ENCODE measurements at regions not wholly inside any gene's neighbourhood (a gene's known extent, or its start where the extent isn't known, plus 50 kb on each side); places are given as distances from the start of the nearest gene placed in this dataset.

DNA sequence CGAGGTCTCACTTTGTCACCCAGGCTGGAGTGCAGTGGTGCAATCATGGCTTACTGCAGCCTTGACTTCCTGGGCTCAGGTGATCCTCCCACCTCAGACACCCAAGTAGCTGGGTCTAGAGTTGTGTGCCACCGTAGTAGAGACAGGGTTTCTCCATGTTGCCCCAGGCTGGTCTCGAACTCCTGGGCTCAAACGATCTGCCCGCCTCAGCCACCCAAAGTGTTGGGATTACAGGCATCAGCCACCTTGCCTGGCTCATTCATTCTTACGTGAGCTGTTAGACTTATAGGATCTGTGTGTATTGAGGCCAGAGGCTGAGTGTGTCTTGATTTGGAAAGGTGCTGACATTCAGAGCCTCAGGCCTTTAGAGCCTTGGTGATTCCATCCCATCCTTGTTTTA is 128.1 kb downstream of the SLC25A47 start:
- Mint-ChIP-seq H3K27ac (no peak overlapping the region), H3K4me3 (no peak overlapping the region), H3K4me1 (ENCODE audit: low read depth) (no peaks in the 10 kb centered on the region), H3K27me3 (ENCODE audit: insufficient read depth) (peaks cover 10% of the 10 kb centered on the region), H3K9me3 (no peaks in the 10 kb centered on the region), H3K36me3 (ENCODE audit: low read depth) (peaks cover 2% of the 10 kb centered on the region)
- intact Hi-C loops (cut with micrococcal nuclease) = no loop called here
- no peak for DNase-seq (ENCODE audit: low spot score)

DNA sequence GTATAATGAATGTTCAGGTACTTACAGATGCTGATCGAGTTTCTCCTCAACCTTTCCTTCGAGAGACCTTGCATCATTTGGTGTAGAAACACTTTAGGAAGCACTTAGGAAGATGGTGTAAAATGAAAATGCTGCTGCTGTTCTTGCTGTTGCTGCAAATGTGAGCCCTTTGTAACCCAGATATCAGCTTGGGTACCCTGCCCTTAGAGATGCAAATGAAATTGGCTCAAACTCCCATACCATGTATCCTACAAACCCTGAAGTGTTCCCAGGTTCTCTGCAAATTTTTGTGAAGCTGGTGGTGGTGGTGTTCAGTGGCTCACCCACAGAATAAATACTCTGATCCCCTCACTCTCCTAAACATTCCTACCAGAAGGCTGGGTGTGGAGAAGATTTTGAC is 130.8 kb downstream of the SLC25A47 start:
- peaks cover 10% of the 10 kb centered on the region for H3K27me3 Mint-ChIP-seq (ENCODE audit: insufficient read depth)
- peak overlapping the region; percentile 24 for H3K27ac Mint-ChIP-seq
- H3K4me1 Mint-ChIP-seq (ENCODE audit: low read depth) = no peaks in the 10 kb centered on the region
- intact Hi-C loops (cut with micrococcal nuclease) = no loop called here
- H3K36me3 Mint-ChIP-seq (ENCODE audit: low read depth) = peaks cover 2% of the 10 kb centered on the region
- no peak for DNase-seq (ENCODE audit: low spot score)
- no peaks in the 10 kb centered on the region for H3K9me3 Mint-ChIP-seq
- no peak overlapping the region for H3K4me3 Mint-ChIP-seq

DNA sequence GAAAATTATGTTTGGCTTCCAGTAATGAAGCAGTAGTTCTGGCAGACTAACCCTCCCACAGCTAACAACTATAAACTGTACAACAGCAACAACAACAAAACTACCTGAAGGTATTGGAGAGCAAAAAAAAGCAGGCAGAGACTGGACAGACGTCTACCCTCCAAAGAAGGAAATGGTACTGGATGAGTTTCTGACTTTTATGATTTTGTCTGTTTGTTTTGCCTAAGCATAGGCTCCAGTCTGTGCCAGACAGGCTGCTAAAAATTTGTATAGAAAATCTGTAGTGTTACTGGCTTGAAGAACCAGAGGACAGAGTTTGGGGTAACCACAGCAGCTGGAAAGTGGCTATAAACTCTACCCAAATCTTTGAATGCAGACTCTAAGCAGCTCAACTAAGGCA is 131.3 kb downstream of the SLC25A47 start:
- Mint-ChIP-seq H3K27me3 (ENCODE audit: insufficient read depth) (peaks cover 10% of the 10 kb centered on the region), H3K4me1 (ENCODE audit: low read depth) (no peaks in the 10 kb centered on the region), H3K4me3 (no peak overlapping the region), H3K27ac (no peak overlapping the region), H3K9me3 (no peaks in the 10 kb centered on the region), H3K36me3 (ENCODE audit: low read depth) (peaks cover 2% of the 10 kb centered on the region)
- intact Hi-C loops (cut with micrococcal nuclease) = no loop called here
- no peak for DNase-seq (ENCODE audit: low spot score)

DNA sequence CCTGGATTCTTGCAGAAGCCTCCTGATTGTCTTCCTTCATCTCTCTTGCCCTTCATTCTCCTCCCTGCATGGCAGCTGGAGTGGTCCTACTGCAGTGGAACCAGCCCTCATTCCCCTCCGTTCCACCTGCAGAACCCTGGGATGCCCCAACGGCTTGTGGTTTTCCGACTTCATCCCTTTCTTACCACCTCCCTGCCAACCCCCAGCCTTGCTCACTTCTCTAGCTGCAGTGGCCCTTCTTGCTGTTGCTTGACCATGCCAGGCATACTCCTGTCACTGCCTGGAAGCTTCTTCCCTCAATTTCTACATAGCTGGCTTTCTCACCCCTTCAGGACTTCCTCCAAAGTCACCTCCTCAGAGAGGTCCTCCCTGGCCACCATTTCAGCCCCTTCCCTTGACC is 123.3 kb downstream of the BEGAIN start:
- H3K27me3 Mint-ChIP-seq (ENCODE audit: insufficient read depth) = peaks cover 9% of the 10 kb centered on the region
- H3K36me3 Mint-ChIP-seq (ENCODE audit: low read depth) = no peaks in the 10 kb centered on the region
- H3K4me3 Mint-ChIP-seq = no peak overlapping the region
- no peak overlapping the region for H3K27ac Mint-ChIP-seq
- H3K9me3 Mint-ChIP-seq = no peaks in the 10 kb centered on the region
- intact Hi-C loops (cut with micrococcal nuclease) = no loop called here
- no peak for DNase-seq (ENCODE audit: low spot score)
- H3K4me1 Mint-ChIP-seq (ENCODE audit: low read depth) = no peaks in the 10 kb centered on the region

DNA sequence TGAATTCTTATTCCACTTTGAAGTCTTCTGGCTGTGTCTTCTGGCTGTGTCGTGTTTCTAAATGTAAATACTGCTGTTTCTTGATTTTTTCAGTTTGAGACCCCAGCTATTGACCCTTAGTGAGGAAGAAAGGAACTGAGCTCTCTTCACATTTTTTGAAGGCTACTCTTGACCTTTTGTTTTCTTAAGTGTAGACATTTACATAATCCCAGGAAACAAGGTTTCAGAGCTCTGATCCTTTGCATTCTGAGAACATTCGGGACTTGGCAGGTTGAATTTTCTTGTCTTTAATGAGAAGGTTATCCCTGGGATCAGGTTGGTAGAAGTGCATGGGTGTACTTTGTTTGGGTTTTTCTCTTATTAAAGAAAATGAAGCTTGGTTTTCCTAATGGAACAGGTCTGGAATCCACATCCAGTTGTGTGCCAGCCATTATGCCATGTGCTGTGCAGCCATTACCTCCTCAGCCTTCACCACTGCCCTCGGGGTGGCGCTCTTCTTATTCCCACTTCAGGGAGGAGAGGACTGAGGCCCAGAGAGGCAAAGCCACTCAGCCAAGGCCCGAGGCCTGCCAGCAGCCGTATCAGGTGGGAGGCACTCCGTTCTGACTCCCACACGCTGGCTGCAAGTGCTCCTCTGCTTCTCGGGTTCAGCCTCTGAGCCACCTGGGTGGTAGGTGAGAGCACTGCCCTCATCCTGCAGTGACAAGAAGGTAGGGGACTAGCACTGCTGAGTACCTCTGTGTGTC is 120.9 kb downstream of the BEGAIN start:
- Mint-ChIP-seq H3K4me1 (ENCODE audit: low read depth) (peaks cover 9% of the 10 kb centered on the region), H3K27me3 (ENCODE audit: insufficient read depth) (peaks cover 9% of the 10 kb centered on the region), H3K27ac (no peak overlapping the region), H3K9me3 (no peaks in the 10 kb centered on the region), H3K4me3 (no peak overlapping the region), H3K36me3 (ENCODE audit: low read depth) (no peaks in the 10 kb centered on the region)
- intact Hi-C loops (cut with micrococcal nuclease) = no loop called here
- no peak for DNase-seq (ENCODE audit: low spot score)

DNA sequence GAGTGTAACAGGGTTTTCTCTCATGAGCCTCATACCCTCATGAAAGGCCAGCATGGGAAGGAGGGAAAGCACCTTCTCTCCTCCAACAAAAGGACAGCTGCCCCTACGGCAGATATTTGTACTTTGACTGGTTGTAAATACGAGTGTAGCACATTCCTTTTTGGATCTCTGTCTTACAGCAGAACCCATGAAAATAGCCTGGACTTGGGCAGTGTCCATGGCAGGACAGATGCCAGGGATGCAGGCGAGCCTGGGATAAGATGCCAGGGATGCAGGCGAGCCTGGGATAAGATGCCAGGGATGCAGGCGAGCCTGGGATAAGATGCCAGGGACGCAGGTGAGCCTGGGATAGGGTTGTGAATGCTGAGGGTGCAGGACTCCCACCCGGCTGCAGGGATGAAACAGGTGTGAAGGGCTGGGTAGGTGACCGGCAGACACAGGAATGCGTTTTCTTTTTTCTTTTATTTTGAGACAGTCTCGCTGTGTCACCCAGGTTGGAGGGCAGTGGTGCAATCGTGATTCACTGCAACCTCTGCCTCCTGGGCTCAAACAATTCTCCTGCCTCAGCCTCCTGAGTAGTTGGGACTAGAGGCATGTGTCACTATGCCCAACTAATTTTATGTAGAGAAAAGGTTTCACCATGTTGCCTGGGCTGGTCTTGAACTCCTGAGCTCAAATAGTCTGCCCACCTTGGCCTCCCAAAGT is 120.0 kb downstream of the BEGAIN start:
- H3K27me3 Mint-ChIP-seq (ENCODE audit: insufficient read depth) = peaks cover 9% of the 10 kb centered on the region
- H3K4me3 Mint-ChIP-seq = no peak overlapping the region
- no peak overlapping the region for H3K27ac Mint-ChIP-seq
- peaks cover 9% of the 10 kb centered on the region for H3K4me1 Mint-ChIP-seq (ENCODE audit: low read depth)
- no peaks in the 10 kb centered on the region for H3K9me3 Mint-ChIP-seq
- no peak for DNase-seq (ENCODE audit: low spot score)
- intact Hi-C loops (cut with micrococcal nuclease) = no loop called here
- H3K36me3 Mint-ChIP-seq (ENCODE audit: low read depth) = no peaks in the 10 kb centered on the region

DNA sequence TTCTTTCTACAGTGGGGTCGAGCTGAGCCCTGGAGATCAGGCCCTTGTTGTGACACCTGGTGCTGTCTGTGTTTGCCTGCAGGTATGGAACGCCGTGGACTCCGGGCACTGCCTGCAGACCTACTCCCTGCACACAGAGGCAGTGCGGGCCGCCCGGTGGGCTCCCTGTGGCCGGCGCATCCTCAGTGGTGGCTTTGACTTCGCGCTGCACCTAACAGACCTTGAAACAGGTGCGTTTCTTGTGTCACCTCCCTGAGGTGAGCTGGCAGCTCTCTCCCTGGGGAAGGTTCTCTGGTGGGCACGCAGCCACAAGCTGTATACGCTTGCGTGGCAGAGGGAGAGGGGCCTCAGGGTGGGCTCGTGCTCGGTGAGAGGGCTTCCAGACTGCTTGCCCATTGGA is 119.3 kb downstream of the BEGAIN start:
- peaks cover 9% of the 10 kb centered on the region for H3K4me1 Mint-ChIP-seq (ENCODE audit: low read depth)
- no peaks in the 10 kb centered on the region for H3K36me3 Mint-ChIP-seq (ENCODE audit: low read depth)
- DNase-seq (ENCODE audit: low spot score) = no peak
- intact Hi-C loops (cut with micrococcal nuclease) = no loop called here
- H3K27ac Mint-ChIP-seq = no peak overlapping the region
- peaks cover 9% of the 10 kb centered on the region for H3K27me3 Mint-ChIP-seq (ENCODE audit: insufficient read depth)
- no peak overlapping the region for H3K4me3 Mint-ChIP-seq
- H3K9me3 Mint-ChIP-seq = no peaks in the 10 kb centered on the region

DNA sequence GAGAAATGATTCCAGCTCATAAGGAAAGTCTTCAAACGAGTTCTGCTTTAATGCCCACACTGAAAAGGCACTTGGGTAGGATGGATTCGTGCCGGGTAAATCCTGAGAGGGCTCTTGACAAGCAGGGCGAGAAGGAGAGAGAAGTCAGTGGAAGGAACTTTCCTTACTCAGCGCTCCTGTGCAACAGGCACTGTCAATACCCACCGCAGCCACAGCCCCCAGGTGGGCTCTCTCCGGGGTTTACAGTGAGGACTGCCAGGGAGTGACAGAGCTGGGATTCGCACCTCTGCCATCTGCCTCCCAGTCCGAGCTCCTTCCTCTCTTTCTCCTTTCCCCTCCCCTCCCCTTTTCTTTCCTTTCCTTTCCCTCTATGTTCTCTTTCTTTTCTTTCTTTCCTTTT is 118.7 kb downstream of the BEGAIN start:
- DNase-seq (ENCODE audit: low spot score) = no peak
- Mint-ChIP-seq H3K27ac (no peak overlapping the region), H3K36me3 (ENCODE audit: low read depth) (no peaks in the 10 kb centered on the region), H3K4me3 (no peak overlapping the region), H3K9me3 (no peaks in the 10 kb centered on the region), H3K27me3 (ENCODE audit: insufficient read depth) (peaks cover 4% of the 10 kb centered on the region), H3K4me1 (ENCODE audit: low read depth) (peaks cover 9% of the 10 kb centered on the region)
- intact Hi-C loops (cut with micrococcal nuclease) = no loop called here

DNA sequence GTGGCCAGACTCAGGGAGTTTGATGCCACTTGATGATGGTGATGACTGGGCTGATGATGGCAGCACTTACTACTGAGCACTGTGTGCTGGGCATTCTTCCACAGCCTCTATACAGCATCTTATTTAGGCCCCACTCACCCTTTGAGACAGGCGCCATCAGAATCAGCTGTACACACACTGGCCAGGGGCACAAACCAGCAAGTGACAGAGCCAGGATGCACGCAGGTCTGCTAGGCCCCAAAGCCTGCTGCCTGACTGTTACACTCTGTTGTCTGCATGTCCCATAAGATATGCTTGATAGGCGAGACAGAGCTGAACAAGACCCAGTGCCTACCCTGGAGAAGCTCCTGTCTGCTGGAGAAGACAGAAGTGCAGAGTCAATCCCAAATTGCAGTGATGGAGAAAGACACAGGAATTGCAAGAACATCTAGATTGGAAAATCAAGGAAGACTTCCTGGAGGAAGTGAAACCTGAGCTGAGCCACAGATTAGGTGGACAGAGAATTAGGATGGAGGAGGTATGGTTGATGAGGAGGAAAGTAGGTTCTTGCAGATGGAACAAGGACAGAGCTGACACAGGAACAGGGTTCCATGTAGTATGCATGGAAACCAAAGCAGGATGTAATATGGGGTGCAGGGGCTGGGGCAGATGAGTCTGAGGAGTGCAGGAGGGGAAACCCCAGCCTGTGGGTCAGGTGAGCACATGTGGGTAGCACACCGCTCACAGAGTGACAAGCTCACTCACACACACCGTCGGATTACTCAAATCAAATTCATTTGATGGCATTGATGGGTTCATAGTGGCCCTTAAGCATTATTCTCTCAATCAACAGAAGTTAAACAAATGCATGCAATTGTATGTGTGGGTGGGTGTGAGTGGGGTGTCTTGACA is 117.3 kb downstream of the BEGAIN start:
- intact Hi-C loops (cut with micrococcal nuclease) = no loop called here
- Mint-ChIP-seq H3K4me3 (no peak overlapping the region), H3K9me3 (no peaks in the 10 kb centered on the region), H3K4me1 (ENCODE audit: low read depth) (peaks cover 9% of the 10 kb centered on the region), H3K36me3 (ENCODE audit: low read depth) (no peaks in the 10 kb centered on the region), H3K27ac (no peak overlapping the region), H3K27me3 (ENCODE audit: insufficient read depth) (no peaks in the 10 kb centered on the region)
- no peak for DNase-seq (ENCODE audit: low spot score)

DNA sequence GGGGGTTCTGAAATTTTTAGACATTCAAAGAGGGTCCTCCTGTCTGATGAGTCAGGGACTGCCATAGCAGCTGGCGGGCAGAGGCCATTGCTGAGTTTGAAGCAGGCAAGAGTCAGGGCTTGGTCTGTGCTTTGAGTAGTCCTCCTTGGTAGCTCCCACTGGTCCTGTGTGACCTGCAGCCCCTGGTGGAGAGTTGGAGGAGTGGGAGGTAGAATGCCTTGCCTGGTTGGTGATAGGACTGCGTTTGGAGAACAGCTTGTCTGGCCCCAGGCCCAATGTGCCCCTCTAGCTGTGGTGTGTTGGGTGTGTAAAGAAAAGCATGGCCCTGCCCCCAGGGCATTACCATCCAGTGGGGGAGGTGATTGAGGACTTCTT is 116.7 kb downstream of the BEGAIN start:
- H3K9me3 Mint-ChIP-seq = no peaks in the 10 kb centered on the region
- intact Hi-C loops (cut with micrococcal nuclease) = no loop called here
- H3K27ac Mint-ChIP-seq = no peak overlapping the region
- H3K36me3 Mint-ChIP-seq (ENCODE audit: low read depth) = no peaks in the 10 kb centered on the region
- no peaks in the 10 kb centered on the region for H3K27me3 Mint-ChIP-seq (ENCODE audit: insufficient read depth)
- H3K4me3 Mint-ChIP-seq = no peak overlapping the region
- no peak for DNase-seq (ENCODE audit: low spot score)
- peaks cover 9% of the 10 kb centered on the region for H3K4me1 Mint-ChIP-seq (ENCODE audit: low read depth)

DNA sequence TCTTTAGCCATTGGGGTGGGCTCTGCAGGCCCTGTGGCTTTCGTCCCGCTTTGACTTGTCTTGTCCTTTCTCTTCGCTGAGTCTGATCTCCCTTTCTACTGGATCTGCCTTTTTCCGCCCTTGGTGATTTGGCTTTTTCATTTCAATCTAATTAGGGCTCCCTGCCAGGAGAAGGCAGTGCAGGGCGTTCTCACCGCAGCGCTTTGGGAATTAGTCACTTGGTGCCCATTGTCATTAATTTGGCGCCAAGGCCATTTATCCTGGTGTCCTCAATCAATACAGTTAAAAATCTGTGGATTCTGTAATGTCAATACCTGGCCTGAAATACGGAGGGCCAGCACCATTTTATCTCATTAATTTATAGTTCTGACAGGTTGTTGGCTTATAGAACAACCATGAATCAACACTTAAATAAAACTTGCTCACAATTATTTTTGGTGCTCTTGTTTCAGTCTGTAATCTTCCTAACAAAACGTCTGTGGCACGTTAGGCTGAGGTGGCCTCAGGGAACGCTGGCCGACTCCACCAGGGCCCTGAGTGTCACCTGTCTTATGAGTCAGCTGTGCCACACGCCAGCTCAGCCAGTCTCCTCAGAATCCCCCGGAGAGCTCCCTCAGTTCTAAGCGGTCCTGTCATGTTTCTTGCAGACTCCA is 115.7 kb downstream of the BEGAIN start:
- Mint-ChIP-seq H3K27me3 (ENCODE audit: insufficient read depth) (no peaks in the 10 kb centered on the region), H3K27ac (no peak overlapping the region)
- intact Hi-C loops (cut with micrococcal nuclease) = no loop called here

DNA sequence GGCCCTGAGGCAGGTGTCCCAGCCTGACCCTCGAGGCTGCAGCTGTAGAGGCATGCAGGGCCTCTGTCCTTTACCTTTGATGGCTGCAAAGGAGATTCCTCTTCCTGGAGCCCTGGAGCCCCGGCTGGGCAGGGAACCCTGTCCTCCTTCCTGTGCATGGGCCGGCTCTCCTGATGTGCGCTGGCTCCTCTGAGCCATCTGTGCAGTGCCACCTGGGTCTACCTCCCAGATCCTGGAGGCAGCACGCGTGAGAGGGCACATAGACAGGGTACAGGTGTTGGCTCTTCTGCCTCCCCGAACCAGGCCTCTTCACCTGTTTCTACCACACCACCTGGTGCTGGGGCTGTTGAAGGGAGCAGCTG is 115.1 kb downstream of the BEGAIN start:
- intact Hi-C loops (cut with micrococcal nuclease) = no loop called here
- no peaks in the 10 kb centered on the region for H3K27me3 Mint-ChIP-seq (ENCODE audit: insufficient read depth)

More for the DNA sequence above, 115.7 kb downstream of the BEGAIN start:
- H3K36me3 Mint-ChIP-seq (ENCODE audit: low read depth) = no peaks in the 10 kb centered on the region
- H3K4me3 Mint-ChIP-seq = no peak overlapping the region
- no peak for DNase-seq (ENCODE audit: low spot score)
- no peaks in the 10 kb centered on the region for H3K9me3 Mint-ChIP-seq
- peaks cover 9% of the 10 kb centered on the region for H3K4me1 Mint-ChIP-seq (ENCODE audit: low read depth)

DNA sequence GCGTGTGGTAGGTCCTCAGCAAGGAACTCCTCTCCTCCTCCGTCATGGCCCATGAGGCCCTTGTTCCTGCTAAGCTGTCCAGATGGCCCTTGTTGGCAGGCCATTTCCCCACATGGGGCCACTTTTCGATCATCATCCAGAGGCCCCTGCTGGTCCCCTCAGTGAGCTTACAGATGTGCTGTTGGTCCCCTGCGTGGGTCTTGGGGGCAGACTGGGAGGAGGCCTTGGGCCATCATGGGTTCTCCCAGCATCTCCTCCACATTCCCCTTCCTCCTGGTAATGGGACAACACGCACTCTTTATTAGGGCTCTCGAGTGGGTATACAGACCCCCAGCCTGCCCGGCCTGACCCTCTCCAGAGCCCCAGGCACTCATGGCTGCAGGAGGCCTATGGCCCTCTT is 114.7 kb downstream of the BEGAIN start:
- peaks cover 9% of the 10 kb centered on the region for H3K4me1 Mint-ChIP-seq (ENCODE audit: low read depth)
- H3K27ac Mint-ChIP-seq = no peak overlapping the region

More for the DNA sequence above, 115.1 kb downstream of the BEGAIN start:
- no peak overlapping the region for H3K27ac Mint-ChIP-seq
- no peaks in the 10 kb centered on the region for H3K9me3 Mint-ChIP-seq
- no peaks in the 10 kb centered on the region for H3K36me3 Mint-ChIP-seq (ENCODE audit: low read depth)
- no peak for DNase-seq (ENCODE audit: low spot score)
- no peak overlapping the region for H3K4me3 Mint-ChIP-seq
- peaks cover 9% of the 10 kb centered on the region for H3K4me1 Mint-ChIP-seq (ENCODE audit: low read depth)

More for the DNA sequence above, 114.7 kb downstream of the BEGAIN start:
- H3K36me3 Mint-ChIP-seq (ENCODE audit: low read depth) = no peaks in the 10 kb centered on the region
- H3K4me3 Mint-ChIP-seq = no peak overlapping the region
- no peaks in the 10 kb centered on the region for H3K9me3 Mint-ChIP-seq
- intact Hi-C loops (cut with micrococcal nuclease) = no loop called here
- no peaks in the 10 kb centered on the region for H3K27me3 Mint-ChIP-seq (ENCODE audit: insufficient read depth)
- DNase-seq (ENCODE audit: low spot score) = no peak
